HG03442 (cell line): ENCODE measurements at regions not wholly inside any gene's neighbourhood (a gene's known extent, or its start where the extent isn't known, plus 50 kb on each side); places are given as distances from the start of the nearest gene placed in this dataset.

Experiments used
- ATAC-seq: cut with Tn5 transposase; IDR thresholded peaks from one replicate; pipeline ENCODE4 v1.9.1; 2021; ENCODE audit warnings: mild to moderate bottlenecking, moderate library complexity; ENCODE audit not compliant: unreplicated experiment

DNA sequence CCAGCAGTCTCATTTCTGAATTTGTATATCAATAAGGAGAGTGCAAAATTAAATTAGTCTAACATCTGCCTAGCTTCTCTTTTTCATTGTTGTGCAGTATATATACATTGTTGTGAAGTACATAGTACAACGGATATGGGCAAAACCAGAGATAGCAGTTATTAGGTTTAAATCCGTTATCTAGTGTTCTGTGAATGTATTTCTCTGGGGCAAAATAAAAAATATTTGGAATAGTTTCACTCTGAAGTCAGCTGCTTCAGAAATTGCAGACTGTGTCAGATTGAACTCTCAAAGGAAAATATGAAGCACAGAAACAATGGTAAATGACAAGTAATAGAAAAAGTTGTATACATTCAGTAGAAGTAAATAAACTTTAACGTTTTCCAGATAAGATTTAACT lies 836.5 kb upstream of the CXADR start:
- no peak for ATAC-seq

DNA sequence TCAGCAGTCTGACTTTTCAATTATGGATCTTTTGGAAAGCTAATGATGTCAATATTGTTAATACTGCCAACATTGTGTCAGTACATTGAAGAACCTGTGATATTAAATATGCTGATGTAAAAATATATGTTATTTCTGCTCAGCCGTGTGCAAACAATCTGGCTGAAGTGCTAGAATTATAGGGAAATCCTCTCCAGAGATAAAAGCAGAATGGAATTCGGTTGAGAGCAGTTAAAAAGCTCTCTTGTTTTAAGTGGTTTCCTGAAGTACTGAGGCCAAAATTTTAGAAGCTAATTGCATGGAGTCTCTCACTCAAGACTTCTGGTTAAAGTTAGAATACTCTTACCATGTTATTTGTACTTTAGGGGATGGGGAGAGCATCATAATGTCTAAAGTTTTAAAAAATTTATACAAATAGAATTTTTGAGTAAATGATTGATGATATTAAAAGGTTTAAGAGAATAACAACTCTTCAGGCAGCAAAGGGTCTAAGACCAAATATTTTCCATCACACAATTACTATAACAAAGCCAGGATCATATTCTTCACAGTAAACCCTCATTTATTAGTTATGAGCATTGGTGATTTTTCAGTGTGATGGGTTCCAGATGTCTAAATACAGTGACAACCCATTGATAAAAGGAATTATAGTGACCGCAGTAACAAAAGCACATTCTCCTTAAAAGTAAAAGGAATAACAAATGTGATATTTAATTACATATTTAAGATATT lies 834.2 kb upstream of the CXADR start:
- ATAC-seq: no peak

- no peak for ATAC-seq
Measured at GRCh38 chr21:16695074-16695473, 817.8 kb upstream of the CXADR start.

- ATAC-seq: no peak
Measured at GRCh38 chr21:16707274-16707673, 805.6 kb upstream of the CXADR start.

- no peak for ATAC-seq
Measured at GRCh38 chr21:16708101-16708835, 804.6 kb upstream of the CXADR start.

- no peak for ATAC-seq
Measured at GRCh38 chr21:16709866-16710550, 802.8 kb upstream of the CXADR start.

- ATAC-seq: no peak
Measured at GRCh38 chr21:16711757-16712156, 801.1 kb upstream of the CXADR start.

DNA sequence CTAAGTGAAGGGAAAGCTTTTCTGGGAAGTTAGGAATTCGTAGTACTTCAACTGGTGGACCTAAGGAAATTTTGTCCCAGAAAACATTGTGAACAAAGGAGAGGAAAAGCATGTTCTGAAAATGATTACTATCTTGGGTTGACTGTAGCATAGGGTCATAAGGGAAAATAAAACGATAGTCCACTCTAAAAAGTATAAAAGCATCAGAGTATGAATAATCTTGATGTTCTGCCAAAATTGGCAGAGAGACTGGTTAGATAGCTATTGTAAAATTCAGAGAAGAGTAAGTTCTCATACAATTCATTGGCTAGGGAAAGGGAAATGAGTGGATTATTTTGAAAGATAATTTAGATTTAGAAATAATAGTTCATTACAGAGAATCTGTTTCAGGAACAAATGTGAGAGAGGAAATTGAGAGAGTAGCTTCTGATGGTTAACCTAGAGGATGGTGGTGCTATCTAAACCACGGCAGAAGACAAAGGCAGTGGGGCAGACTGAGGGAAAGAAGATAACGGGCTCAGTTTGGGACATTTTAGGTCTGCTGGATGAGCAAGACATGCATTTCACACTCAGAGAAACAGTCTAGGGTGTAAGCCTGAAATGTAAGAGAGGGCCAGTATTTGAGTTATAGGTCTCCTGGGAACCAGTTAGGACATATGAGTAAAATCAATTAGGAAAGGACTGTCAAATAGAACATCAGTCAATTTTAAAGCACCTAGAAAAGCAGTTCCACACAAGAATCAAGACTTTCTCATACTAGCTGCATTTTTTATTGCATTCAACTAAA lies 799.3 kb upstream of the CXADR start:
- no peak for ATAC-seq

GRCh38 chr21:16740511-16740910 lies 772.3 kb upstream of the CXADR start:
- no peak for ATAC-seq

DNA sequence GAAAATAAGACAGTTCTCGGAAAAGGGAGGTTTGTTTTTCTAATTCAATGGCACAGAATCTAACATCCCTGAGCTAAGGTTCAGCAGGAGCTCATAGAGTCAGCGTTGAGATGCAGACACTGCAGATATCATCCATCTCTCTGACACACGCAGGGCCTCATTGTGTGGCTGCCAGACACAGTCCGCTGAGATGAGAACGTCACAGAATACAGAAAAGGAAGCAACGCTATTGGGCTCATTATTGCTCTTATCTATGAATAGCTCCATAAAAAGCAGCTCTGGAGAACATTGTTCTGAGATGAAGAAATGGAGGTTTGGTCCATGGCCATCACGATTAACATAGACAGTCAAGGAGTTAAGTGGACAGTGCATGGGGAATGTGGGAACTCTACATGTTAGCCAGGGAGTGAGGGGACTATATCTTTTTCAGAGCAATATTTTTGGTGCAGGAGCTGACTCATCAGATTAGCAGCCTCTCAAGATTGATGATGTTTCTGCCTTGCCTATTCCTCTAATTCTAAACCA lies 771.6 kb upstream of the CXADR start:
- ATAC-seq: no peak

DNA sequence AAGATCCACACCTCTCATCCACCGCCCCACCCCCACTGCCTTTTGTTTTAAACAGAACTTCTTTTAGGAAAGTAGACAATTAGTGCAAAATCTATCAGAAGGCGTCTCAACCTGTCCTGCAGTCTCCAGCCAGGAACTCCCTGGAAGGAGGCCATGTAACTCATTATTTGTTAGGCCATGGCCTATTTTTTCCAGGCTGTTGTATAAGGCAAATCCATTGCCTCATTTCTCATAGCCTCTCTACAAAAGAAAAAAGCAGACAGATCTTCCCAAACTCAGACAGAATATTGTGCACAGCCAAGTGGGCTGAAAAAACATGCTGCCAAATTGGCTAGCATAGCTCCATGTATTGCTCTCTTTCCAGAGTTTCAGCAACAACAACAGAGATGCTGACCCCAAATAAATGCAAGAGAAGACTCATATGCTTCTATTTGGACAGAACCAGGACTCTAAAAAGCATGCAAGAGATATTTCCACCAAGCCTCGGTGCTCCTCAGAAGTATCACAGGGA lies 770.7 kb upstream of the CXADR start:
- no peak for ATAC-seq

GRCh38 chr21:16742741-16743140 lies 770.1 kb upstream of the CXADR start:
- ATAC-seq: no peak

- ATAC-seq: no peak
Measured at GRCh38 chr21:16743317-16743716, 769.5 kb upstream of the CXADR start.

- no peak for ATAC-seq
Measured at GRCh38 chr21:16750926-16751325, 761.9 kb upstream of the CXADR start.

DNA sequence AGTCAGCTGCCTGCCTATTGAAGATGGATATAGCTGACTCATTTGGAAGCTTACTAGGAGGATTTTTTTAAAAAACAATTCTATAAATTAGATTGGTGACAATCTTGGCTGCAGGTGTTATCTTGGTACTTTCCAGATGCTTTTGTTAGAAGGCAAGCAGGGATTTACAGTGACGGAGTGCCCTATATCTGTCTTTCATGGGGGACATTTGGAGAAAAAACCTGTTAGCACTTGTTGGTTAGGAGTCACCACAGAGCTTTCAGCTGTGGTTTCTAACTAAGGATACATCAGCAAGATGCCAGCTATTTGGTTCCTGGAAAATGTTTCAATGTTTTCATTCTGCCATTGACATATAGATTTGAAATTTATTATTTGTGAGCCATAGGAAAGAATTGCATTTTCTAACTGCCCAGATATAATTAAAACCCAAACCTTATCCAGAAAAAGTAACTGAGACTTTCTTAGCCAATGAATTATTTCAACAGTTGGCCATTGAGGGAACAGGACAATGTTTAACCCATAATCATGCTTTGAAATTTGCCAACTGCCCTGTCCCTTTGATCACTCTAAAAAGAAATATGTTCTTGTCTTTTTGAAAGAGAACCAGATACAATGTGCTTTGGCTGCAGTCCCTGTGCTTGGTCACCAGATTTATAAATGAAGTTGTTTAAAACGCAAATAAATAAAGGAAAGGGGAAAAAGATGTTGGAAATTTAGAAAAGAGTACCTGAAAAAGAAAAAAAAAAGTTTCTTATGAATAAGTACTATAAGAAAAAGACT lies 761.0 kb upstream of the CXADR start:
- ATAC-seq: no peak

DNA sequence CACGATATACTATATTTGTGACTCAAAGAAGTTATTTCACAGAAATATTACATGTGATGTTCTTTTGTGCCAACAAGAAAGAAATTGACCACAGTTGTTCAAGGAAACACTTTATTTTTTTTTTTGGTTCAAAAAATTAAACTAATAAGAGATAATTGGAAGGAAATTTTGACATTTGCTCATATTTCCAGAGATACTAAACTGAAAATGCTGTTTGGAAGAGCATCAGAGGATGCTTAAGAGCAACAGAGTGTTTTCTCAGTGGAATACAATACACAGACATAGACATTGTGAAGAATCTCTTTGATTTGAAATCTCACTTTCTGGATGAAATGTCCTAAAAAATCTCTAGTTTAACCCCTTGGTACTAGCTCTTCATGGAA lies 760.4 kb upstream of the CXADR start:
- no peak for ATAC-seq

- no peak for ATAC-seq
Measured at GRCh38 chr21:16755061-16755460, 757.8 kb upstream of the CXADR start.

DNA sequence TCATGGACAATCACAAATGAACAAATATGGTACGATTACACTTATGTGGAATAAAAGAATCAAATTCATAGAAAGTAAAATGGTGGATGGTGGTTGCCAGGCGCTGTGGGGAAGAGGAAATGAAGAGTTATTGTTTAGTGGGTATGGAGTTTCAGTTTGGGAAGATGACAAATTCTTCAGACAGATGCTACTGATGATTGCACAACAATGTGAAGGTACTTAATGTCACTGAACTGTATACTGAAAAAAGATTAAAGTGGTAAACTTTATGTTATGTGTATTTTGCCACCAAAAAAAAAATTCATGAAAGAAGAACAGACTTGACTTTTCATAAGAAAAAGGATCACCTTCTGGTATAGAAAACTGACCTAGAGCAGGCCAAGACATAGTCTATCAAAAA lies 745.6 kb upstream of the CXADR start:
- ATAC-seq: no peak

GRCh38 chr21:16768096-16768495 lies 744.7 kb upstream of the CXADR start:
- ATAC-seq: no peak

- no peak for ATAC-seq
Measured at GRCh38 chr21:16770266-16770665, 742.6 kb upstream of the CXADR start.
